CD14-positive monocyte (primary cell): ENCODE measurements at regions not wholly inside any gene's neighbourhood (a gene's known extent, or its start where the extent isn't known, plus 50 kb on each side); places are given as distances from the start of the nearest gene placed in this dataset.
"Not testable (repeated sequence)": the region's sequence is repeated elsewhere in the genome, so short reads cannot be mapped to it uniquely, and the experiment has no call there.

Experiments used
- DNase-seq, 3 donors: peaks; one replicate each; pipeline ENCODE4 v3.0.0-alpha.2; 2011 to 2022
- H2AFZ ChIP-seq: 2 replicates; pipeline ENCODE4 v1.6.0; 2012; ENCODE audit warnings: mild to moderate bottlenecking, low read depth, low read length, inconsistent platforms; ENCODE audit not compliant: insufficient read depth, poor library complexity, severe bottlenecking
- H3K27ac ChIP-seq, 2 donors: 1 replicate in 1 of 2; 2 replicates in 1 of 2; pipeline ENCODE4 v1.5.1; 2012 to 2013; ENCODE audit warnings: low read length in 2 of 2, control low read depth in 1 of 2, inconsistent platforms in 1 of 2, low read depth in 1 of 2, mild to moderate bottlenecking in 1 of 2
- H3K27me3 ChIP-seq, 2 donors: one replicate each; pipeline versions ENCODE4 v1.6.0 to v1.6.1; 2011 to 2013; ENCODE audit warnings: low read length in 2 of 2; ENCODE audit not compliant: control insufficient read depth in 2 of 2, insufficient read depth in 2 of 2
- H3K36me3 ChIP-seq, 2 donors: replicated peaks in 1 of 2; 1 replicate in 1 of 2; 2 replicates in 1 of 2; pipeline versions ENCODE4 v1.5.1 to v1.6.1; 2012 to 2013; ENCODE audit warnings: low read length in 2 of 2, control low read depth in 1 of 2, inconsistent platforms in 1 of 2, mild to moderate bottlenecking in 1 of 2; ENCODE audit not compliant: insufficient read depth in 2 of 2, control insufficient read depth in 1 of 2
- H3K4me1 ChIP-seq, 2 donors: 1 replicate in 1 of 2; 2 replicates in 1 of 2; pipeline versions ENCODE4 v1.5.1 to v1.6.1; 2012 to 2013; ENCODE audit warnings: low read length in 2 of 2, control low read depth in 1 of 2, inconsistent platforms in 1 of 2, mild to moderate bottlenecking in 1 of 2, moderate library complexity in 1 of 2; ENCODE audit not compliant: insufficient read depth in 2 of 2, control insufficient read depth in 1 of 2
- H3K4me2 ChIP-seq: replicated peaks from 2 replicates; pipeline ENCODE3; 2012; ENCODE audit warnings: low read length, moderate library complexity, mild to moderate bottlenecking; ENCODE audit not compliant: poor library complexity, severe bottlenecking; ENCODE audit errors: extremely low read depth
- H3K4me3 ChIP-seq, 3 experiments: fragments of 200-600 bp in 1 of 3; sonication (generic) in 1 of 3; replicated peaks in 1 of 3; 1 replicate in 2 of 3; 2 replicates in 1 of 3; pipeline ENCODE4 v1.5.1; 2011 to 2013; ENCODE audit warnings: low read length in 3 of 3, mild to moderate bottlenecking in 3 of 3, control low read depth in 2 of 3, low read depth in 2 of 3, inconsistent platforms in 1 of 3, moderate library complexity in 1 of 3
- H3K79me2 ChIP-seq: 2 replicates; pipeline ENCODE4 v1.6.0; 2012; ENCODE audit warnings: mild to moderate bottlenecking, control low read depth, inconsistent platforms, low read length, moderate library complexity; ENCODE audit not compliant: insufficient read depth
- H3K9ac ChIP-seq: 2 replicates; pipeline ENCODE4 v1.6.0; 2017; ENCODE audit warnings: low read length, mild to moderate bottlenecking; ENCODE audit not compliant: insufficient read depth, poor library complexity, severe bottlenecking
- H3K9me3 ChIP-seq, 2 donors: replicated peaks in 1 of 2; 1 replicate in 1 of 2; 2 replicates in 1 of 2; pipeline versions ENCODE4 v1.5.1 to v1.6.1; 2012 to 2013; ENCODE audit warnings: low read length in 2 of 2, control low read depth in 1 of 2; ENCODE audit not compliant: control insufficient read depth in 1 of 2, insufficient read depth in 1 of 2
- H4K20me1 ChIP-seq: 2 replicates; pipeline ENCODE4 v1.6.0; 2012; ENCODE audit warnings: mild to moderate bottlenecking, low read length, control low read depth, moderate library complexity; ENCODE audit not compliant: insufficient read depth
- H3K27ac Mint-ChIP-seq, 7 donors: one replicate each; pipeline ENCODE4 v1.8.0; 2020; ENCODE audit warnings: mild to moderate bottlenecking in 7 of 7, mixed read lengths in 7 of 7, moderate library complexity in 6 of 7, inconsistent platforms in 2 of 7
- H3K27me3 Mint-ChIP-seq, 3 donors: one replicate each; pipeline ENCODE4 v1.8.0; 2021 to 2022; ENCODE audit warnings: low read depth in 3 of 3, mild to moderate bottlenecking in 3 of 3, mixed read lengths in 3 of 3, moderate library complexity in 3 of 3, inconsistent platforms in 1 of 3
- H3K36me3 Mint-ChIP-seq, 2 donors: one replicate each; pipeline ENCODE4 v1.8.0; 2020; ENCODE audit warnings: mixed read lengths in 2 of 2, inconsistent platforms in 1 of 2, mild to moderate bottlenecking in 1 of 2
- H3K4me1 Mint-ChIP-seq: one replicate; pipeline ENCODE4 v1.8.0; 2020; ENCODE audit warnings: mild to moderate bottlenecking, mixed read lengths
- H3K4me3 Mint-ChIP-seq, 2 donors: one replicate each; pipeline ENCODE4 v1.8.0; 2020; ENCODE audit warnings: mild to moderate bottlenecking in 2 of 2, mixed read lengths in 2 of 2, moderate library complexity in 1 of 2
- H3K9me3 Mint-ChIP-seq, 7 donors: one replicate each; pipeline ENCODE4 v1.8.0; 2020 to 2022; ENCODE audit warnings: mixed read lengths in 7 of 7, mild to moderate bottlenecking in 6 of 7, moderate library complexity in 6 of 7, inconsistent platforms in 2 of 7
- CTCF ChIP-seq: fragments of 200-600 bp; IDR thresholded peaks from one replicate; pipeline ENCODE4 v1.8.0; 2022; ENCODE audit warnings: antibody characterized with exemption, mild to moderate bottlenecking
- WGBS: methylation state at CpG from one replicate; pipeline ENCODE4 v1.1.5; 2013; ENCODE audit warnings: missing lambda C conversion rate; ENCODE audit not compliant: insufficient coverage; 5-methylcytosine and 5-hydroxymethylcytosine counted together
- intact Hi-C, 2 donors: fragments of 100-400 bp; cut with micrococcal nuclease; formaldehyde crosslinking; loops; one replicate each; pipeline versions ENCODE4 v1.15.0 to v1.15.1; 2023

- Histone ChIP-seq H3K4me3 (no peak overlapping the region), H3K9ac (no peak overlapping the region), H3K36me3 (no peaks in the 10 kb centered on the region), H3K27me3 (no peaks in the 10 kb centered on the region), H3K9me3 (peaks cover 13 to 20% of the 10 kb centered on the region in 2 donors), H3K4me2 (no peak overlapping the region), H3K27ac (no peak overlapping the region), H2AFZ (no peak overlapping the region), H3K4me1 (no peaks in the 10 kb centered on the region), H3K79me2 (no peaks in the 10 kb centered on the region), H4K20me1 (no peaks in the 10 kb centered on the region)
- Mint-ChIP-seq H3K4me1 (peaks cover 2% of the 10 kb centered on the region), H3K27ac (no peak overlapping the region), H3K9me3 (peaks cover 13 to 31% (median 21%) of the 10 kb centered on the region in 7 donors), H3K4me3 (no peak overlapping the region), H3K36me3 (no peaks in the 10 kb centered on the region), H3K27me3 (no peaks in the 10 kb centered on the region)
- WGBS, result no CpG with 5 or more reads among the region's 1 CpG
- DNase-seq, result no peak
- no peak for TF ChIP-seq CTCF
- intact Hi-C loops, result no loop called here
Measured at GRCh38 chr13:88718781-88719180, 1047.6 kb downstream of the SLITRK5 start.

GRCh38 chr13:88726075-88726474 lies 1054.9 kb downstream of the SLITRK5 start:
- Histone ChIP-seq H3K27ac (no peak overlapping the region), H4K20me1 (no peaks in the 10 kb centered on the region), H3K4me2 (no peak overlapping the region), H3K9me3 (peaks cover 24 to 31% of the 10 kb centered on the region in 2 donors), H3K9ac (no peak overlapping the region), H3K36me3 (no peaks in the 10 kb centered on the region), H3K27me3 (no peaks in the 10 kb centered on the region), H3K4me3 (no peak overlapping the region), H2AFZ (no peak overlapping the region), H3K79me2 (no peaks in the 10 kb centered on the region), H3K4me1 (no peaks in the 10 kb centered on the region)
- Mint-ChIP-seq H3K36me3 (no peaks in the 10 kb centered on the region), H3K27ac (no peak overlapping the region), H3K4me1 (no peaks in the 10 kb centered on the region), H3K9me3 (peaks cover 22 to 44% (median 28%) of the 10 kb centered on the region in 7 donors), H3K27me3 (no peaks in the 10 kb centered on the region), H3K4me3 (no peak overlapping the region)
- intact Hi-C loops, result no loop called here
- no peak for DNase-seq
- TF ChIP-seq CTCF, result no peak
- 98% methylated on average over 3 of the region's 3 CpGs for WGBS

- H3K27me3 ChIP-seq, H3K27me3 Mint-ChIP-seq, H3K4me3 ChIP-seq, intact Hi-C loops, H3K36me3 ChIP-seq, H3K27ac ChIP-seq, DNase-seq, H4K20me1 ChIP-seq, H3K4me1 Mint-ChIP-seq, H3K9ac ChIP-seq, H3K4me2 ChIP-seq, H3K36me3 Mint-ChIP-seq, H3K27ac Mint-ChIP-seq, H3K79me2 ChIP-seq, H3K4me1 ChIP-seq, H2AFZ ChIP-seq, H3K4me3 Mint-ChIP-seq: not testable (repeated sequence)
- peaks cover 22 to 41% (median 28%) of the 10 kb centered on the region in 7 donors for H3K9me3 Mint-ChIP-seq
- peaks cover 24 to 31% of the 10 kb centered on the region in 2 donors for H3K9me3 ChIP-seq
- no CpG with 5 or more reads among the region's 7 CpGs for WGBS
Measured at GRCh38 chr13:88727236-88727635, 1056.1 kb downstream of the SLITRK5 start.
